ENCODE measurements at regions not wholly inside any gene's neighbourhood (a gene's known extent, or its start where the extent isn't known, plus 50 kb on each side); places are given as distances from the start of the nearest gene placed in this dataset.

DNA sequence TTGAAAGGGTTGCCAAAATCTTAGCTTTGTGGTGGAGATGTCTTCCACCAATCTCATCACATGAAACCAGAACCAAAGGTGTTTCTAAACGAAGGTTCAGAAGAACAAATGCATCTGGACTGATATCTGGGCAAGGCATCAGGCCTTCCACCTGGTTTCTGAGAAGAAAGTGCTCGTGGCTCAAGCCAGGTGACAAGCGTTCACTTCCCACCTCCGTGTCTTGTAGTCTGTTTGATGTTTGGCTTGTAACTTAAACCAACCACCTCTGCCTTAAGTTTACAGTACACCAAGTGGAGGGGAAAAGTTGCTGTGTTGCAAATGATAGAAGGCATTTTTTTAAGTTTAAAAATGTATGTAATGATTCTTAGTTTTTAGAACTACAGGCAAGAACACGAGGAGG, 66.9 kb upstream of the MAP3K7 start:
- H3K27me3 Mint-ChIP-seq, result peaks cover 9 to 18% of the 10 kb centered on the region in 2 donors
- H3K27ac Mint-ChIP-seq, result no peak overlapping the region
- H3K4me1 Mint-ChIP-seq, result peaks cover 0 to 5% of the 10 kb centered on the region in 2 donors
- no peaks in the 10 kb centered on the region for H3K9me3 Mint-ChIP-seq
- ATAC-seq (replicated peaks) (no peak), DNase-seq (no peak)
- H3K4me3 Mint-ChIP-seq, result no peak overlapping the region
- no peaks in the 10 kb centered on the region for H3K36me3 Mint-ChIP-seq

DNA sequence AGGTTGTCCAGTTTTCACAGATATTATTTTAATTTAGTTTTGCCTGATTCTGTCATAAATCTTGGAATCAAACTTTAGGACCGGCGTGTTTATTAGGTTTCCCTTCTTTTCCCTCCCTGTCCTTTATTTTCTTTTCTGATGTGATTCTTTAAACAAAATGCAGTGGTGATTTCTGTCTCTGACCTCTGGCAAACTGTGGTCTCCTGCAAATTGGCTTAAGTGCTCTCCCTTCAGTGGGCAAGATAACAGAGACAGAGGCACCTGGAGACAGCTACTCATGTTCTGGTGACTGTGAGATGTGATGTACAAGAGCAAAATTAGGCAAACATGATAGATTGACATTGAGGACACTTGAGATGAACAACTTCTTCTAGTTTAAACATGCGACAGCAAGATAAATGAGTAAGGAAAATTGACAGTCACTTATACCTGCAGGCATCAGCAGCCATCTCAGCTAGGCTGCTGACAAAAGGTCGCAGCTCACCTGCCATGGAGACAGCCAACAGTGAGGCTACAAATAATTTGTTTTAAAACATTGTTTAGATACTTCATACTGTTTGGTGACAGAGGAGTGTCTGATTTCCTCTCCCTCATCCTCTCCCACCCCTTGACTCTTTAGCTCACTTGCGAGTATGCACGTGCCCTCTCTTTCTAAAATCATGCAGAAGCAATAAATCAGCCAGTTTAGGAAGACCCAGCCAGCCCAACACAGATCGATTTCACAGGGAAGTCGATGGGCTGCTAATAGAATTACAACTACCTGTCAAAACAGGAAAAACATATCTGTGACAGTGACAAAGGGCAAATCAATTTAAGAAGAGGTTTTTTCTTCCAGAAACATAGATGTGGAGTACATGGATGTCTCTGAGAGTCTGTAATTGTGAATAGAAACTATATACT, 63.4 kb upstream of the MAP3K7 start:
- no peak for DNase-seq
- no peaks in the 10 kb centered on the region for H3K36me3 Mint-ChIP-seq
- H3K27ac Mint-ChIP-seq, result no peak overlapping the region
- no peak overlapping the region for H3K4me3 Mint-ChIP-seq
- peaks cover 4 to 11% of the 10 kb centered on the region in 2 donors for H3K27me3 Mint-ChIP-seq
- ATAC-seq (replicated peaks), result no peak
- H3K4me1 Mint-ChIP-seq, result peaks cover 0 to 5% of the 10 kb centered on the region in 2 donors
- H3K9me3 Mint-ChIP-seq, result no peaks in the 10 kb centered on the region

DNA sequence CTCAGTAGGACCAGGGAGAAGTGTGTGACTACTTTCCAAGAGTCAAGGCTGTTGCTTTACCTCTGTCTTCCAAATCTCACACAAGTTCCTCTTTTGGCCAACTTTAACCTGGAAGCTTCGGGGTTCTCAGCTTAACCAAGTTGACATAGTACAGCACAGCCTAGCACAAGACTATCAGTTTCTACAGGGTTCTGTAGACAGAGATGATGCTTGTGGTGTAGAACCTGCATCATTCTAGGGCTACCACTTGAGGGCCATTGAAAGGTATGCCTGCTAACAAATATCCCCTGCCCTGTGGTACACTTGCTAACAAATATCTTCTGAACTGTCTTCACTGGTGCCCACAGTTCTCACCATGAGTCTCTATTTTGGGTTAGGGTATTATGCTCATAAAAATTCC, 62.0 kb upstream of the MAP3K7 start:
- ATAC-seq (replicated peaks) (peak; percentile 42 to 45), DNase-seq (no peak)
- Mint-ChIP-seq H3K36me3 (no peaks in the 10 kb centered on the region), H3K27me3 (peaks cover 4% of the 10 kb centered on the region in 2 donors), H3K27ac (no peak overlapping the region), H3K4me1 (peaks cover 0 to 5% of the 10 kb centered on the region in 2 donors), H3K9me3 (no peaks in the 10 kb centered on the region), H3K4me3 (no peak overlapping the region)

DNA sequence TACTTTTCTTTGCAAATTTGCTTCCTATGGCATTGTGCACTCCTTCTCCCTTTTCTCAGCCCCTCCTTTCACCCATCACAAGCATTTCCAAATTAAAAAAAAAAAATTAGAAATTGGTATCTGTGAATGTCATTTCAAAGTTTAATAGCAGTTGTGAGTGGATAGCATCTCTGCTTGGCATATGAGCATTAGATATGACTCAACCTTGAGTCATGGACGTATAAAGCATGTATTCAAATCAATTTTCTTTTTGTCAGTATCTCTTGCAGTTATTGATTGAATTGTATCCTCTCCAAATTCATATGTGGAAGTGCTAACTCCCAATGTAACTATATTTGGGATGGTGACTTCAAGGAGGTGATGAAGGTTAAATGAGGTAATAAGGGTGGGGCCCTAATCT, 60.1 kb upstream of the MAP3K7 start:
- Mint-ChIP-seq H3K27ac (no peak overlapping the region), H3K4me3 (no peak overlapping the region), H3K9me3 (no peaks in the 10 kb centered on the region), H3K36me3 (no peaks in the 10 kb centered on the region), H3K27me3 (peaks cover 4 to 11% of the 10 kb centered on the region in 2 donors), H3K4me1 (peaks cover 0 to 5% of the 10 kb centered on the region in 2 donors)
- ATAC-seq (replicated peaks) (no peak), DNase-seq (no peak)

DNA sequence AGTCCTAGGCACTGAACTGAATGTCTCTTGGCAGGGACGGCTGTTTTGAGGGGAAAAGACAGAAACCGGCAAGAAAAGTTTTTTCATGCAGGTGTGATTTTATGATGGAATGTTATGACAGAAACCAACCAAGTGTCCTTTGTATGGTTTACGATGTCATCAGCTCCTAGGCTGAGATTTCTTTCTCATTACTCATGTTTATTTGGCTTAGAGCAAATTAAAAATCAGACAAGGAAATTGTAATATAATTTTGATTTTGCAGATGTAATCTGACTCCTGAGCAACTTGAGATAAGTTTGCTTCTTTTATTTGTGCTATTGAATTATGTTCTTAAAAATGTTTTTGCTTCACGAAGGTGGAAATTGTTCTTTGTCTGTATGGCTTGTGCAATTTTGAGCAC, 58.8 kb upstream of the MAP3K7 start:
- H3K4me1 Mint-ChIP-seq, result peaks cover 0 to 5% of the 10 kb centered on the region in 2 donors
- DNase-seq, result no peak
- no peak overlapping the region for H3K4me3 Mint-ChIP-seq
- H3K9me3 Mint-ChIP-seq, result no peaks in the 10 kb centered on the region
- ATAC-seq (replicated peaks), result no peak
- no peak overlapping the region for H3K27ac Mint-ChIP-seq
- no peaks in the 10 kb centered on the region for H3K36me3 Mint-ChIP-seq
- H3K27me3 Mint-ChIP-seq, result peaks cover 8 to 11% of the 10 kb centered on the region in 2 donors

DNA sequence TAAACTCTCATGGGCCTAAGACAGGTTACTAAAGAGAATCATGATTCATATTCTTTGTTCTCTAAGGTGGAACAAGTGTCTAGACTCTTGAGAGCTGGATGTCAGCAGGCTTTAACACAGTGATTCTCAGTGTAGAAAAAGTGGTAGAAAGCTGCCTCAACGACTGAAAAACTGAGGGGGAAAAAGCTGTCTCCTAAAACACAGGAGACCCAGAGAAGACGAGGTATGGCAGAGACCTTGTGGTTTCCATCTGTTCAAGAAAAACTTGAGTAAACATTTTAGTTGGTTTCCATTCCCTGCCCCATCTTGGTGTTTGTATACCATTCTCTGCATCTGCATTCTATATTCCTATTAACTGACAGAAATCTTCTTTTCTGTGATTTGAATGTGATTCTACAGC, 57.6 kb upstream of the MAP3K7 start:
- H3K4me3 Mint-ChIP-seq, result no peak overlapping the region
- peaks cover 0 to 3% of the 10 kb centered on the region in 2 donors for H3K4me1 Mint-ChIP-seq
- no peak overlapping the region for H3K27ac Mint-ChIP-seq
- H3K27me3 Mint-ChIP-seq, result peaks cover 11 to 14% of the 10 kb centered on the region in 2 donors
- H3K9me3 Mint-ChIP-seq, result no peaks in the 10 kb centered on the region
- no peaks in the 10 kb centered on the region for H3K36me3 Mint-ChIP-seq
- ATAC-seq (replicated peaks) (no peak), DNase-seq (no peak)

DNA sequence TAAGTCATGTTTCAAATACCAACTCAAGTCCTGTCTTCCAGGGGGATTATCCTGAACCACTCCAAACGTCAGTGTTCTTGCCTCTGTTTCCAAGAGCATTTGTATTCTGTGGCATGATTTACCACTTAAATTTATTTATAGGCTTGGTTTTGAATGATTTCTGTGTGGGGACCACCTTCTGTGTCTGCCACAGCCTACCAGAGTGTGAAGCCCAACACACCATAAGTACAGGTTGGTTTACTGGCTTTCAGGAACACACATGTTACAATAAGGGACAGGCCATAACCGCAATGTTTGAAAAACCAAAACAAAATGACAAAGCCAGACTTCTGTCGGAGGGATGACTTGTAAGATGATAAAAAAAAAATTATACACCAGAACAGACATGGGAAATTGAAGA, 56.5 kb upstream of the MAP3K7 start:
- Mint-ChIP-seq H3K27ac (no peak overlapping the region), H3K36me3 (no peaks in the 10 kb centered on the region), H3K4me1 (no peaks in the 10 kb centered on the region)

DNA sequence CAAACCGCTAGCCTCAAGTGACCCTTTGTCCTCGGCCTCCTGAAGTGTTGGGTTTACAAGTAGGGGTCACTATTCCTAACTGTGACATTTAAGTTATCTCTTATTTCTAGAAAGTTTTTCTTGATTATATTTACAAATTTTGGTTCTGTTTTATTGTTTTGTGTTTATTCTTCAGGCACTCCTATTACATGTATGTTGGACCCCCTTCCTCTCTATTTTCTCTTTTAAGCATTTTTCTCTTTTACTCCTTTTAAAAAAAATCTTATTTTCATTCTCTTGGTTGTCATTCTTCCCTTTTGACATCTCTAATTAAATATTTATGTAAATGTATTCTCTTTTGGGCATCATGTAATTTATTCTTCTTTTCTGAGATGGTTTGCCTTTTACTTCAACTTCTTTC, 50.4 kb upstream of the MAP3K7 start:
- no peak for DNase-seq
- no peak overlapping the region for H3K27ac Mint-ChIP-seq
- H3K27me3 Mint-ChIP-seq, result peaks cover 9 to 31% of the 10 kb centered on the region in 2 donors
- peaks cover 6 to 8% of the 10 kb centered on the region in 2 donors for H3K9me3 Mint-ChIP-seq
- no peak overlapping the region for H3K4me3 Mint-ChIP-seq
- H3K36me3 Mint-ChIP-seq, result no peaks in the 10 kb centered on the region
- H3K4me1 Mint-ChIP-seq, result no peaks in the 10 kb centered on the region
- ATAC-seq (replicated peaks), result no peak

More for the DNA sequence above, 56.5 kb upstream of the MAP3K7 start:
- H3K27me3 Mint-ChIP-seq, result peaks cover 13 to 18% of the 10 kb centered on the region in 2 donors
- no peak overlapping the region for H3K4me3 Mint-ChIP-seq
- peaks cover 0 to under 1% of the 10 kb centered on the region in 2 donors for H3K9me3 Mint-ChIP-seq
- DNase-seq (no peak), ATAC-seq (replicated peaks) (no peak)
